ENCODE measurements at regions not wholly inside any gene's neighbourhood (a gene's known extent, or its start where the extent isn't known, plus 50 kb on each side); places are given as distances from the start of the nearest gene placed in this dataset.
"Not testable (repeated sequence)": the region's sequence is repeated elsewhere in the genome, so short reads cannot be mapped to it uniquely, and the experiment has no call there.

DNA sequence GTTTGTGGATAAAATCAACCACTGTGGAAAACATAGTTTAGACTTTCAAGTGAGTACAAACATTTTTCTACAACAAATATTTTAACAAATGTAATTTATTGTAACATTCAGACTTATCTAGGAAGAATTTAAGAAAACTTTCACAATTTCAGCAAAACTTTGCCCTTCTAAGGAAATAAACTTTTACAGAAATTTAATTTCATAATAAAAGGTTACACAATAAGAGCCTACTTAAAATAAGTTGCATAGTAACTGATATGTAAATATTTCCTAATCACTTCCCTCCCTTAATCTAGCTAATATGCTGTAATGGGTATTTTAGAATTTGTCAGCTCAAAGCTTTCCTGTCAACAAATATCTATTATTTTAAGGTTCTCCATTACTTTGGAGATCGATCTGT lies 1899.9 kb downstream of the MAT2B start:
- DNase-seq (ENCODE audit: low read depth), result no peak

GRCh38 chr5:165407352-165407751 lies 1901.9 kb downstream of the MAT2B start:
- no peak for DNase-seq (ENCODE audit: low read depth)

GRCh38 chr5:165410476-165410875 lies 1905.1 kb downstream of the MAT2B start:
- no peak for DNase-seq (ENCODE audit: low read depth)

GRCh38 chr5:165411532-165411931 lies 1906.1 kb downstream of the MAT2B start:
- DNase-seq (ENCODE audit: low read depth), result not testable (repeated sequence)

DNA sequence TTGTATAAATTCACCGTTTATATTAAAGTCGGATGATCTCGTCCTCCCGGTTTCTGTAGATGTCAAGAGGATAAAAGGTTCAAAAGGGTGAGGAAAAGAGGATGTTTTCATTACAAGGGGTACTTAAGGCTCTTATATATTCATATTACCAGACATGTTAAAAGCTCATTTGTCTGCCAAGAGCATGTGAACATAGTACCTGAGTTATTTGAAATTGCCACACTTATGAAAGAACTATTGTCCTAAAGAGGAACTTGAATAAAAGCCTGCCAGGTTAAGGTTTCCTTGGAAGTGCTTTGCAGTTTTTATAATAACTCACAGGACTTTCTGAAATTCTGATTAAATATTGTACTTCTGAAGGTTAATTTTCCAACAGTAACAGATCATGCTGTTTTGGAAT lies 1915.1 kb downstream of the MAT2B start:
- DNase-seq (ENCODE audit: low read depth), result no peak

DNA sequence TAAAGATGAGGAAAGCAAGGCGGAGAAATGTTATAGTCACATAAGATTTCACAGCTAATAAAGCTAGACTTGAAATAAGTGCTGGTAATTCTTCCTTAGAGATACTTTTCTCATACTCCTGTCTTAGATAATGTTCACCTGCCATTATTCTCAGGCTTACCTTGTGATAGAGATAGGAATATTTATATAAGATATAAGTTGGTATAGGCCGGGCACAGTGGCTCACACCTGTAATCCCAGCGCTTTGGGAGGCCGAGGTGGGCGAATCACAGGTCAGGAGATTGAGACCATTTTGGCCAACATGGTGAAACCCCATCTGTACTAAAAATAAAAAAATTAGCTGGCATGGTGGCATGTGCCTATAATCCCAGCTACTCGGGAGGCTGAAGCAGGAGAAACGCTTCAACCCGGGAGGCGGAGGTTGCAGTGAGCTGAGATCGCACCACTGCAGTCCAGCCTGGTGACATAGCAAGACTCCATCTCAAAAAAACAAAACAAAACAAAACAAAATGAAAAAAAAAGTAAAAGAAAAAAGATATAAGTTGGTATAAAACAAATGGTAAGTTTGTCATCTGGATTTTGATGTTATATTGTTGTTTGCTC lies 1918.4 kb downstream of the MAT2B start:
- no peak for DNase-seq (ENCODE audit: low read depth)

DNA sequence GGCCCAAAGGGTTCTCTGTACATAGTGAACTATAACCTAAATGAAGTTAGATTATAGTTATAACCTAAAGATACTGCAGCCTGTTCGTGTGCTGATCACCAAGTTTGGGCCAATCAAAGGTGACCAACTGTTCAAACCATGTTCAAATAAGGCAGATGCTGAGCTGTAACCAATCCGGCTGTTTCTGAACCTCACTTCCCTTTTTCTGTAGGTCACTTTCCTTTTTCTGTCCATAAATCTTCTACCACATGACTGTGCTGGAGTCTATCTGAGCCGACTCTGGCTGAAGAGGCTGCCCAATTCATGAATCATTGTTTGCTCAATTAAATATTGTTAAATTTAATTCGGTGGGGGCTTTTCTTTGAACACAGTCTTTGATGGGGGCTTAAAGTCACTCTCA lies 1920.2 kb downstream of the MAT2B start:
- DNase-seq (ENCODE audit: low read depth), result no peak

DNA sequence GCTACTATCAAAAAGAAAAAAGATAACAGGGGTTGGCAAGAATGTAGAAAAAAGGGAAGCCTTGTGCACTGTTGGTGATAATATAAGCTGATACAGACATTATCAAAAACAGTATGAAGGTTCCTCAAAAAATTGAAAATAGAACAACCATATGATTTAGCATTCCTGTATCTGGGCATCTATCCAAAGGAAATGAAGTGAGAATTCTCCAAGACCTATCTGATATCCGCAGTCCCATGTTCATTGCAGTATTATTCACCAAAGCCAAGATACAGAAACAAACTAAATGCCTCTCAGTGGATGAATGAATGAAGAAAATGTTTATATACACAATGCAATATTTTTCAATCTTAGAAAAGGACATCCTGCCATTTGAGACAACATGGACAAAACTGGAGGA lies 1943.3 kb downstream of the MAT2B start:
- DNase-seq (ENCODE audit: low read depth), result no peak

GRCh38 chr5:165457859-165458481 lies 1952.6 kb downstream of the MAT2B start:
- no peak for DNase-seq (ENCODE audit: low read depth)

- no peak for DNase-seq (ENCODE audit: low read depth)
These were observed 1953.8 kb downstream of the MAT2B start for GRCh38 chr5:165459232-165459631.

DNA sequence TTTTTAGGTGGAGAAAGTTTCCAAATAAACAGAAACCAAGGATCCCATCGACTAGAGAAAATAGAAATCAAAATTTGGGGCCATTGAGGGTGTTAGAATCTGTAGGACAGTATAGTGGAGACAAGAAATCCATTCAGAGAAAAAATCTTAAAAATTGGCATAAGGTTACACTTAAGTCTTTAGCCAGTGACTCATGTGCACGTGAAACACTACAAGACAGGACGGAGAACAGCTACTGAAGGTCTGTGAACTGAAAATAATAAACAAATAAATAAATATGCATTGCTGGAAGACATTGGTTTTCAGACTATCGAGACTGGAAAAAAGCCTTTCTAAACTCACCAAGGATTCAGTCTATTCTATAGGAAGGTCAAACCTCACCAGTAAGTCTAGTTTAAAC lies 1955.5 kb downstream of the MAT2B start:
- no peak for DNase-seq (ENCODE audit: low read depth)

DNA sequence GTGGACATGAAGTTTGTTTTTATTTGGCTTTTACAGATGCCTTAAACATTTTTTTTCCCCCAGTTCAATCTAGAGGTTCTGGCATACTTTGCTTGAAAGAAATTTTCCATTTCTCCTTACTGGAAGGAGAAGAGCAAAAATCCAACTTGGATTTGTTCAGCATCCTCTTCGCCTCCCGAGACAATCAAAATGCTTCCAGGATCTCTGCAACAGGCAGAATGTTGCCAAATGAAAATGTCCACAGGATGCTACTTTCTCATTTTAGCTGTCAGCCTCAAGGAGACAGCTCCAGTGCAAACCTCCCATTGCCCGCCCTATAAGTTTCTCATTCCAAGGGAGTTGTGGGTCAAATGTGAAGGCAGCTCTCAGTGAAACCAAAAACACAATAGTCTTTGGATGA lies 1972.1 kb downstream of the MAT2B start:
- DNase-seq (ENCODE audit: low read depth), result no peak

GRCh38 chr5:165495829-165496380 lies 1990.5 kb downstream of the MAT2B start:
- DNase-seq (ENCODE audit: low read depth), result no peak

- DNase-seq (ENCODE audit: low read depth), result no peak
These were observed 1992.3 kb downstream of the MAT2B start for GRCh38 chr5:165497707-165498106.

- DNase-seq (ENCODE audit: low read depth), result no peak
These were observed 1997.7 kb downstream of the MAT2B start for GRCh38 chr5:165502893-165503691.

- DNase-seq (ENCODE audit: low read depth), result no peak
These were observed 1999.3 kb downstream of the MAT2B start for GRCh38 chr5:165504674-165505073.

DNA sequence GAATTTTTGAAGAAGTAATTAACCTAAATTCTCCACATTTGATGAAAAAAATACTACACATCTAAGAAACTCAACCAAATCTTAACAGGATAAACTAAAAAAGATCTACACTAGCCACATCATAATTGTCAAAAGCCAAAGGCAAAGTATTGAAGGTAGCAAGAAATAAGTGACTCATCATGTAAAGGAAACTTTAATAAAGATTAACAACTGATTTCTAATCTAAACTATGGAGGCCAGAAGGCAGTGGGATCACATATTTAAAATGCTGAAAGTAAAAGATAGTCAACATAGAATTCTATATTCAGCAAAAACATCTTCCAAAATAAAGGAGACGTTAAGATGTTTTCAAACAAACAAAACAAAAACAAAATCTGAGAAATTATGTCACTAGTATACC lies 2002.9 kb downstream of the MAT2B start:
- DNase-seq (ENCODE audit: low read depth), result no peak

- DNase-seq (ENCODE audit: low read depth), result no peak
These were observed 2003.4 kb downstream of the MAT2B start for GRCh38 chr5:165508861-165509260.

GRCh38 chr5:165521816-165522610 lies 2016.6 kb downstream of the MAT2B start:
- no peak for DNase-seq (ENCODE audit: low read depth)

- DNase-seq (ENCODE audit: low read depth), result no peak
These were observed 2019.9 kb downstream of the MAT2B start for GRCh38 chr5:165525271-165525670.

DNA sequence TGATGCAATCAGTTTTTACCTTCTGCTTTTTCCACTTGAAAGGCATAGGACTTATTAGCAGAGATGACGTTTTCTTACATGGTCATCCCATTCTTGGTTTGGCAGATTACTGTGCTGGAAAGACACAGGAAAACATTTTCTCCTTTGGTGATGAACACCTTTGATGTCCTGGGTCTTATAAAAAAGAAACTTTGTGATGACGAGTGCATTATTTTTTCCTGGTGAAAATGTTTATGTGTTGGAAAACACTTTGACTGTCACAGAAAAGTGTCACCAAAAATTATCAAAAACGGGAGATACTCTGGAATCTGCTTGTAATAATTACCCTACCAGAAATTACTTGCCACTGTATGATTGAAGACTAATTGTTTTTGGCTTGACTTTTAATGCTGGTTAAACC lies 2020.9 kb downstream of the MAT2B start:
- DNase-seq (ENCODE audit: low read depth), result no peak

GRCh38 chr5:165527577-165527976 lies 2022.2 kb downstream of the MAT2B start:
- DNase-seq (ENCODE audit: low read depth), result no peak
